ENCODE measurements at regions not wholly inside any gene's neighbourhood (a gene's known extent, or its start where the extent isn't known, plus 50 kb on each side); places are given as distances from the start of the nearest gene placed in this dataset.

- intact Hi-C loops (cut with DNase I) = no loop called here
- Histone ChIP-seq H3K27me3 (no peaks in the 10 kb centered on the region), H3K9me3 (no peaks in the 10 kb centered on the region), H3K36me3 (no peaks in the 10 kb centered on the region), H3K4me3 (no peak overlapping the region), H3K27ac (no peak overlapping the region), H3K4me1 (ENCODE audit: insufficient read depth) (no peaks in the 10 kb centered on the region)
- TF ChIP-seq EP300 (IDR thresholded peaks at IDR 0.05) (no peak), POLR2A (IDR thresholded peaks at IDR 0.05) (no peak), CTCF (IDR thresholded peaks at IDR 0.05) (no peak)
- 86 to 92% (median 89%) methylated on average over 5 of the region's 5 CpGs for WGBS, 3 donors
- DNase-seq = no peak
Observed at GRCh38 chr6:14831070-14831469, 414.8 kb upstream of the JARID2 start.

GRCh38 chr6:14831937-14832336 is 413.9 kb upstream of the JARID2 start:
- Histone ChIP-seq H3K36me3 (no peaks in the 10 kb centered on the region), H3K27ac (no peak overlapping the region), H3K9me3 (no peaks in the 10 kb centered on the region), H3K4me3 (no peak overlapping the region), H3K4me1 (ENCODE audit: insufficient read depth) (no peaks in the 10 kb centered on the region), H3K27me3 (no peaks in the 10 kb centered on the region)
- 27 to 38% (median 32%) methylated on average over 6 of the region's 6 CpGs for WGBS, 3 donors
- TF ChIP-seq CTCF (IDR thresholded peaks at IDR 0.05) = no peak
- no peak for TF ChIP-seq POLR2A (IDR thresholded peaks at IDR 0.05)
- TF ChIP-seq EP300 (IDR thresholded peaks at IDR 0.05) = no peak
- intact Hi-C loops (cut with DNase I) = no loop called here
- DNase-seq = no peak

GRCh38 chr6:14832427-14832826 is 413.4 kb upstream of the JARID2 start:
- TF ChIP-seq CTCF (IDR thresholded peaks at IDR 0.05) = no peak
- no peak for TF ChIP-seq POLR2A (IDR thresholded peaks at IDR 0.05)
- no peak for TF ChIP-seq EP300 (IDR thresholded peaks at IDR 0.05)

GRCh38 chr6:14834851-14835530 is 410.9 kb upstream of the JARID2 start:
- intact Hi-C loops (cut with DNase I) = no loop called here
- Histone ChIP-seq H3K4me3 (no peak overlapping the region), H3K27me3 (no peaks in the 10 kb centered on the region), H3K4me1 (ENCODE audit: insufficient read depth) (peaks cover 1% of the 10 kb centered on the region), H3K36me3 (no peaks in the 10 kb centered on the region), H3K9me3 (no peaks in the 10 kb centered on the region), H3K27ac (no peak overlapping the region)
- TF ChIP-seq EP300 (IDR thresholded peaks at IDR 0.05) = no peak
- TF ChIP-seq POLR2A (IDR thresholded peaks at IDR 0.05) = no peak
- TF ChIP-seq CTCF (IDR thresholded peaks at IDR 0.05) = no peak
- DNase-seq = no peak
- 84 to 89% (median 87%) methylated on average over 4 of the region's 4 CpGs for WGBS, 3 donors

More at GRCh38 chr6:14832427-14832826, 413.4 kb upstream of the JARID2 start:
- no peaks in the 10 kb centered on the region for H3K27me3 ChIP-seq
- H3K4me3 ChIP-seq = no peak overlapping the region
- no peaks in the 10 kb centered on the region for H3K9me3 ChIP-seq
- no peaks in the 10 kb centered on the region for H3K4me1 ChIP-seq (ENCODE audit: insufficient read depth)
- no peak for DNase-seq
- no peak overlapping the region for H3K27ac ChIP-seq
- intact Hi-C loops (cut with DNase I) = no loop called here
- H3K36me3 ChIP-seq = no peaks in the 10 kb centered on the region
- 46 to 65% (median 58%) methylated on average over 2 of the region's 2 CpGs for WGBS, 3 donors
